ENCODE measurements at regions not wholly inside any gene's neighbourhood (a gene's known extent, or its start where the extent isn't known, plus 50 kb on each side); places are given as distances from the start of the nearest gene placed in this dataset.

- DNase-seq = no peak
These were observed 996.4 kb downstream of the C4orf33 start for GRCh38 chr4:130092187-130093015.

DNA sequence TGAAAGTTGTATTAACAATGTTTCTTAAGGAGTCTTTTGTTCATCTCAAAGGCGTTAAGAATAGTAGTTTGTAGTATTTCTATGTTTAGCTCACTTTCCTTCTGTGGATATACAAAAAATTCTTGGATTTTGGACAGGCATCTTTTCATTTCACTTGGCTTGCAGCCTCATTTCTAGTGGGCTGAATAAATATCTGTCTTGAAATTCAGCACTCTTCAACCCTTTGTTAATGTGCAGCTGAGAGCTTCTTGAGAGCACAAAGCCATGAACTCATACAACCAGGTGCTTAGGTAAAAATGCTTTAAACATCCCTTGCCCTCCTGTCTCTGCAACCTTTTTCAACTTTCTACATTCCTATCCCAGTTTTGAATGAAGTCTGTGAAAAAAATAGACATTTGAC, 1003.2 kb downstream of the C4orf33 start:
- DNase-seq = no peak

GRCh38 chr4:130110189-130110588, 1014.2 kb downstream of the C4orf33 start:
- no peak for DNase-seq

GRCh38 chr4:130110770-130111169, 1014.8 kb downstream of the C4orf33 start:
- DNase-seq = no peak

- no peak for DNase-seq
These were observed 1028.1 kb downstream of the C4orf33 start for GRCh38 chr4:130124066-130124465.

- DNase-seq = no peak
These were observed 1029.5 kb downstream of the C4orf33 start for GRCh38 chr4:130125467-130125866.

- DNase-seq = no peak
These were observed 1031.3 kb downstream of the C4orf33 start for GRCh38 chr4:130127297-130127696.

- no peak for DNase-seq
These were observed 1035.6 kb downstream of the C4orf33 start for GRCh38 chr4:130131536-130131935.

- no peak for DNase-seq
These were observed 1045.7 kb downstream of the C4orf33 start for GRCh38 chr4:130141651-130142050.

GRCh38 chr4:130143656-130144055, 1047.7 kb downstream of the C4orf33 start:
- DNase-seq = no peak

DNA sequence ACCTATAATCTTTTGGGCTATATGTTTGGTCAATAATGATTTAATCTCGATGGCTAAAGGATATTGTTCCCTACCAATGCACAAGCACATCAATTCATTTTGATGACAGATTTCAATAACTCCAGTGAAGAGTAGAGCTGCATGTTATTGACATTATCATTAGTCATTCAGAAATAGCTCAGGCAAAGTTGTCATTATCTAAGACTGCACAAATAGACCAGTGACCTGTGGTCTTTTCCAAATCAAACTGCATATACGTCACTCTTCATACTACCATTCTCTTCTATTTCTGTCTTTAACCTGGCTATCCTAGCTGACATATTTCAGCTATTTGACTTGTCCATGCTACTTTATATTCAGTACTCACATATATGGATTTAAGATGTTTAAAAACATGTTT, 1050.8 kb downstream of the C4orf33 start:
- DNase-seq = no peak

DNA sequence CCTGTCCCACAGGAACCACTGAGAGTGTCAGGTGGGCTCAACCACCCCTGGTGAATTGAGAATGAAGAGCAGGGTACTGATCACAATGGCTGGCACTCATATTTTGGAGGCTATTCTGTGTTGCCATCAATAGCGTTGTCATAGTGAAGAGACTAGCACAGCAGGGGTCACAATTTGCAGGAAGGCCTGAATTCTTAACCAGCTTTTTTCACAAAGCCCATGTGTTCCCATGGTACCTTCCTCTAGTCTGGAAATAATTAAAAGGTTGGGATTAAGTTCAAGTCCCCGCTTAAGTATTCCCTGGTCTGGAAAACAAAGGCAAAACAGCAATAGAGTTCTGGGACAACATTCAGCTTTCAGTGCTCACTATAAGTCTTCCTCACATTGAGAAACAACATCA, 1051.7 kb downstream of the C4orf33 start:
- no peak for DNase-seq

GRCh38 chr4:130154901-130155300, 1058.9 kb downstream of the C4orf33 start:
- no peak for DNase-seq

DNA sequence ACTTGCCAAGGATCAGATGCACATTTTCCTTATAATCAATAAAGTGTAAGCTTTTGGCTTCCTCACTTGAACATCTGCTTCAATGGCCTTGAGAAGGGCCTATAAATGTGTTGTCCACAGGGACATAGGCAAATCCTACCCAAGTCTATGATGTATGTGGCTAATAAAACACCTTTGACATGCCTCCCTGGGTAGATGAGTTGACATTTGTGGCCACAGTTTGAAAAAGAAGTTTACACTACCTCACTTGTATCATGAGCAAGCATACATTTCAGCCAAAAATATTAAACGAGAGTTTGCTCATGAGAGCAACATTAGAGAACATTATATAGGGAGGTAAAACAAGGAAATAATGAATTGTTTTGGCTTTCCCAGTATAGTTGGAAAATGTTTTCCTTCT, 1067.7 kb downstream of the C4orf33 start:
- DNase-seq = no peak

GRCh38 chr4:130165381-130165780, 1069.4 kb downstream of the C4orf33 start:
- no peak for DNase-seq

DNA sequence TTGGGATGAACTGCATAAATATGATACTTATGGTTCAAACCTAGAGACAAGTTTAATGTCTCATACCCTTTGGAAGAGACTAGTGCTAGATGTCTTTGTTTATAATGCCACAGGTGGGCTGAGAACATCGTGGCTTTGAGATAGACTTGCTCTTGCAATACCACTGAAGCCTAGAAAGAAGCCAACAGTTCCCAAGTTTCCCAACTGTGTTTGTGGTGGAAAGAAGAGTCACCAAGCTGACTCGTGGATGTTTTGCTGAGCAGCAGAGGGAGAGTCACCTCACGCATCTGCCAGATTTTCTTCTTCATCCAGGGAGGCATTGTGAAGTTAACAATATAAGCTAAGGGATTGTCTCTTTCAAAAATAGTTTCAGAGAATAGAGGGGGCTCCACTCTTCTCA, 1076.2 kb downstream of the C4orf33 start:
- no peak for DNase-seq

GRCh38 chr4:130178106-130178505, 1082.2 kb downstream of the C4orf33 start:
- no peak for DNase-seq

GRCh38 chr4:130183096-130183495, 1087.1 kb downstream of the C4orf33 start:
- DNase-seq = no peak

DNA sequence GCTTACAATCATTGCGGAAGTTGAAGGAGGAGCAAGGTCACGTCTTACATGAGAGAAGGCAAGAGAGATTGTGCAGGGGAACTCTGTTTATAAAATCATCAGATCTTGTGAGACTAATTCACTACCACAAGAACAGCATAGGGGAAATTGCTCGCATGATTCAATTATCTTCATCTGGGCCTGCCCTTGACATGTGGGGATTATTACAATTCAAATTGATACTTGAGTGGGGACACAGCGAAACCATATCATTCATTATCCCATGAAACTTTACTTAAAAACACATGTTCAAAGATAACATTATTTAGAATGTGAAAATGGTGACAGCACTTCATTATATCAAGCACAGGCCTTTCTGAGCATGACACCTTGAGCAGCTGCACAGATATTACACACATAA, 1087.8 kb downstream of the C4orf33 start:
- DNase-seq = no peak

GRCh38 chr4:130185123-130185522, 1089.2 kb downstream of the C4orf33 start:
- DNase-seq = no peak

GRCh38 chr4:130186931-130187330, 1091.0 kb downstream of the C4orf33 start:
- DNase-seq = no peak

- no peak for DNase-seq
These were observed 1091.6 kb downstream of the C4orf33 start for GRCh38 chr4:130187587-130187986.

GRCh38 chr4:130192787-130193186, 1096.8 kb downstream of the C4orf33 start:
- DNase-seq = no peak

GRCh38 chr4:130197946-130198345, 1102.0 kb downstream of the C4orf33 start:
- no peak for DNase-seq

- DNase-seq = no peak
These were observed 1107.6 kb downstream of the C4orf33 start for GRCh38 chr4:130203571-130203970.

Measured in activated CD4-positive, alpha-beta T cell treated with anti-CD3 and anti-CD28 coated beads, Interleukin-2, amount 50 U/mL, for 16 hours (primary cell).